GOT3 (cell line): ENCODE measurements at regions not wholly inside any gene's neighbourhood (a gene's known extent, or its start where the extent isn't known, plus 50 kb on each side); places are given as distances from the start of the nearest gene placed in this dataset.
"Not testable (repeated sequence)": the region's sequence is repeated elsewhere in the genome, so short reads cannot be mapped to it uniquely, and the experiment has no call there.

Source experiments
- DNase-seq: peaks from one replicate; lab custom pipeline; 2025; ENCODE audit warnings: mixed read lengths; lab: John Stamatoyannopoulos, UW

GRCh38 chr13:74573654-74574053 lies 439.4 kb upstream of the KLF12 start:
- DNase-seq = no peak

- no peak for DNase-seq
Observed at GRCh38 chr13:74571811-74572210, 437.6 kb upstream of the KLF12 start.

- DNase-seq = no peak
Observed at GRCh38 chr13:74570834-74571233, 436.6 kb upstream of the KLF12 start.

- DNase-seq = no peak
Observed at GRCh38 chr13:74570046-74570445, 435.8 kb upstream of the KLF12 start.

GRCh38 chr13:74569251-74569650 lies 435.0 kb upstream of the KLF12 start:
- no peak for DNase-seq

- no peak for DNase-seq
Observed at GRCh38 chr13:74567485-74567884, 433.3 kb upstream of the KLF12 start.

GRCh38 chr13:74562381-74562780 lies 428.2 kb upstream of the KLF12 start:
- no peak for DNase-seq

GRCh38 chr13:74561155-74561554 lies 427.0 kb upstream of the KLF12 start:
- DNase-seq = no peak

- no peak for DNase-seq
Observed at GRCh38 chr13:74560325-74560724, 426.1 kb upstream of the KLF12 start.

GRCh38 chr13:74557870-74558269 lies 423.7 kb upstream of the KLF12 start:
- no peak for DNase-seq

GRCh38 chr13:74555651-74556420 lies 421.6 kb upstream of the KLF12 start:
- no peak for DNase-seq

- no peak for DNase-seq
Observed at GRCh38 chr13:74555276-74555625, 421.0 kb upstream of the KLF12 start.

GRCh38 chr13:74554569-74555275 lies 420.5 kb upstream of the KLF12 start:
- no peak for DNase-seq

GRCh38 chr13:74550039-74550438 lies 415.8 kb upstream of the KLF12 start:
- no peak for DNase-seq

GRCh38 chr13:74536649-74537048 lies 402.4 kb upstream of the KLF12 start:
- not testable (repeated sequence) for DNase-seq

GRCh38 chr13:74533226-74533625 lies 399.0 kb upstream of the KLF12 start:
- no peak for DNase-seq

GRCh38 chr13:74530011-74530410 lies 395.8 kb upstream of the KLF12 start:
- DNase-seq = no peak

GRCh38 chr13:74528734-74529513 lies 394.7 kb upstream of the KLF12 start:
- no peak for DNase-seq

- DNase-seq = no peak
Observed at GRCh38 chr13:74523057-74523456, 388.9 kb upstream of the KLF12 start.

- DNase-seq = no peak
Observed at GRCh38 chr13:74511523-74511922, 377.3 kb upstream of the KLF12 start.

- DNase-seq = no peak
Observed at GRCh38 chr13:74487091-74487722, 353.0 kb upstream of the KLF12 start.

- no peak for DNase-seq
Observed at GRCh38 chr13:74485757-74486156, 351.6 kb upstream of the KLF12 start.
